LHCN-M2 (cell line): ENCODE measurements at regions not wholly inside any gene's neighbourhood (a gene's known extent, or its start where the extent isn't known, plus 50 kb on each side); places are given as distances from the start of the nearest gene placed in this dataset.

Experiments
- DNase-seq: peaks from one replicate; pipeline ENCODE4 v3.0.0-alpha.2; 2012; ENCODE audit warnings: low read depth

DNA sequence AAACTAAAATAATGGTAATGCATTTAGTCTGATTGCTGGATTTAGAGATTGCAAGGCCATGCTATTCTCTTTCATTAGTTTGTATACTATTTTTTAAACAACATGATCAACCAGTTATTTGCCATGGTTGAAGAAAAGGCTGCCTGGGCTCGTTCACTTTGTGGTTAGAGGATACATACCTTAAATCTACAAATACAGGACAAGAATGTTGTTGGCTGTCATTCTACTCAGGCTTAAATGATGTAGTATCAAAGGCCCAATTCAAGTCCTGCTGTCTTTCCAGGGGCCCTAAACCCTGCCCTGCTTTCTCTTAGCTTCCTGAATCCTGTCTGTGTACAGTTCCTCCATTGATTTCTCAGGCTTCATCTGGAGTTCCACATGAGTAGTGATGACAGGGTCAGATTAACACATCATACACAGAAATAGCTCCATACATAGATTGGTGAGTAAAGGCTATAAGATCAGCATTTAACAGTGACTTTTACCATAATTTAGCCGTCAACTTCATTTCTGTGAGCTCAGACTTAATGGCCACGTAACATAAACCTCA, 114.9 kb upstream of the GPRIN3 start:
- DNase-seq = no peak

DNA sequence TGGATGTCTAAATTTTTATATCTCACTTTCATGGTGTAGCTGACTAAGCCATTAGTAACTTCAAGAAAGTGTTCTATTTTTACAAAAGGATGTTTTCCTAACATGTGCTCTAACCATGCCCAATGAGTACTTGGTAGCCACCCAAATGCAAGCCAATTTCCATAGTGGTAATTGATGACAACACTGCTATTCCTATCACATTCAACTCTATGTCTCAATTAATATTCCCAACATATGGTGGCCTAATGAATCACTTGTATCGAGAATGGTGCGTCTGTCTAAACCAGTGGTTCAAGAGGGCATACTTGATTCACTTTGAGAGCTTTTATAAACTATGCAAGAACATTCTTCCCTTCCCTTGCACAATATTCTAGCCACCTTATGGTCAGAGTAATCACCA, 112.9 kb upstream of the GPRIN3 start:
- DNase-seq = peak; percentile 53

DNA sequence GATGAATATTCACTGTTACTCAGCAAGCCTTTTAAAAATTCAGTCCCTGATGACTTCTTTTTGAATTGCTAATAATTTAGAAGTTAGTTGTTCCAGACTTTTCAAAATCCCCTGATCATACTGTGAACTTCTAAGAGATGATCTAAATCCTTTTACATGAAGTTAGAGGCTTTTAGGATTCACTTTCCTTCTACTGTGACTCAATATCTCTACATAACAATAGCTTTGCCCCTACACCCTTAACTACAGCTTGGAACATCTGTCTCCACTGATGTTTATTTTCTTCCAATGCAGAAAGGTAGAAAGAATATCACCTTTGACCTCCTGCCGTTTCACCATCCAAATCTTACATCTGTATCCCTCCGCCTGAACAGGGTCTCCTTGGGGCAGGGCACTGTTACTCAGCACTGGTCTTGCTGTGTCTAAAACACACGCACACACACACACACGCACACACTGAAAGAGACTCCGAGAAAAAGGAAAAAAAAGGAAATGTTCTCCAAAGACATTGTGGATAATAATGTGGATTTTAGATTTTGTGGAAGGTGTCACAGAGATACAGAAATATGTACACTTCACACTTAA, 111.6 kb upstream of the GPRIN3 start:
- no peak for DNase-seq

DNA sequence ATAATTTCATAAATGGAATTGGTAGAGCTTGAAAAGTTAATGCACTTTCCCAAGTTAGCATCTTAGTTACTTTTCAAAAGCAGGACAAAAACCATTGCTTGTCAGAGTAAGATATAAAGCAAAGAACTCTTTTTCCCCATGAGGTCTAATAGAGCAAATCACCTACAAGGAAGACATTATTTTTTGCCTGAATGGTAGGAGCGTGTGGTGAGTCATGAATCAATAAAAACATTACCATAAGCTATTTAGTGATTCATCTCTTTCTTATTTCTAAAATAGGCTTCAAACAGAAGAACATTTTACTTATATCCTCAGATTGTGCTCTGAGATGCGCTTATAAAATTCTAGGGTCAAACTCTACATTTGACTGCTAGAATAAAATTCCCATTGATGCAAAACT, 109.4 kb upstream of the GPRIN3 start:
- no peak for DNase-seq

DNA sequence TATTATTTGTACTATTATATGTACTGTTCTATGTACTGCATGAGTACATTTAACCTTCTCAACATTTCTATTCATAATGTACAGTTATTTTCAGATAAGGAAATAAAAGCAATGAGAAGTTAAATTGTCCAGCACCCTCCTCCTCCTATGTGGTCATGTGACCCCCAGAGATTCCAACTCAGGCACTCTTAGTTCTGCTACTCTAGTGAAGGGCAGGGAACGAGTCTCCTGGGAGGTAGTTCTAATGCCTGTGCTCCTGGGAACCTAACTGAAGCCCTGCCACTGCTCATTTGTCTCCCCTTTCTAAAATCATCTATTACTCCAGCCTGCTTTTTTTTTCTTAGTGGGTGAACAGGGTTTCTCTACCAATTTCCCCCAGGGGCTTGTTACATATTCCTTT, 105.9 kb upstream of the GPRIN3 start:
- no peak for DNase-seq

DNA sequence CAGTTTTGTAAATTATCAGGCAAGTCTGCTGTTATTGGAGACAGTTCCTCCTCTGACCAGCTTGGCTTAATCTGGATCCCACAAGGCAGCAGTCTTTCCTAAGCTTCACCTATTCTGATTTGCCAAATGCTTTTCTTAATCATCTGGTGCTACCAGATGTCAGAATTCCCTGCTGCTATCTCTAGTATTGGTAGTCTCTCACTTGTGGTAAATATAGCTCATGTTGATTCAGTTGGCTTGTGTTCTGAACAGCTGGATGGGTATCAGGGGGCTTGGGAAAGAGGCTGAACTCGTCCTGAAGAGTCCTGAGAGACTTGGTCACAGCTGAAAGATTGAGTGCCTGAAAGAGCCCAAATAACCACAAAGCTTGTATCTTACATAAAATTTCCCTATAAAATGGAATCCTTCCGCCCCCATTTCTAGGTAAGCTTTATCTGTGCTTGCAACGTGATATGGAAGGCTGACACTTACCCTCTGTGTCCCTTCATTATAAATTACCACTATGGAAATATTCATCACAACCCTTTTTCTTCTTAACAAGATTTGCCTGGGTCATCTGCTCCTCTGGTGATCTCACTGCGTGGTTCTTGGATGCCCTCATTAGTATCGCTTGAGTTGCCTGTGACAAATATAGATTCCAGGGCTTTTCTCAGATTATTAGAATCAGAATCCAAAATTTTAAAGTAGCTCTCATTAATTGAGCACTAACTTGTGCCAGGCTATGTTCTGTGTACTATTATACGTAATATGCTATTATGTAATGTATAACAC, 104.1 kb upstream of the GPRIN3 start:
- peak; percentile 97 for DNase-seq

DNA sequence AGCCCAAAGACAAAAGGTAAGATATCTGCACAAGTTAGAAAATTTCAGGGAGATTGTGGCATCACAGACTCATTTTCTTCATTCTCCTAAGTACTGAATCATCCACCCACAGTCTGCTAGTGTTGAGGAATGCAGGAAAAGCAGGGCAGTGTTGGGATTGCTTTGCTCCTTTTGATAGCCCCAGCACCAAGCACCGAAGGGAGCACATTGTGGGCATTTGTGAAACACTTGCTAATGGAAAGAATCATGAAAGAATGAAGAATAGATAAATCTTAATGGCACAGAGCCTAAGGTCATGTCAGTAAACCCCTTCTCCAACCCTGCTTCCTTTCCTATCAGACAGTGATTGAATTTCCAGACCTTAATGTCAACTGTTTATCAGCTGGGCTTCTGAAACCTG, 103.1 kb upstream of the GPRIN3 start:
- peak; percentile 74 for DNase-seq

DNA sequence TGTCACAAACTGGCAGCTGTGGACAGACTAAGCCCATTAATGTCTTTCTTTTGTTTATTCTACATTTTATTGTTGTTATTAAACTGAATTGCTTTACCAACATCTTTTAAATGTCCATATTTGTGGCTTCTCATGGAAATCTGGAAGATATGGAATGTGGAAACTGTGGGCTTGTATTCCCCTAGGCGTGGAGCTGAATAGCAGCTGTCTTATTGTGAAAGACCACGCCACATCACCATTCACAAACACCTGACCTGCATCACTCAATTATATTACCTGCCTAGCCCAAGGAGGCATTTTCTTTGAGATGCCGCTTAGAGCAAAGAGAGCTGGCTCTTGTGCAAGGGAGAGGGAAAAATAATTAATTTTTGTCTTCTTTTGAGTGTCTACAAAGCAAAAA, 96.9 kb upstream of the GPRIN3 start:
- peak; percentile 85 for DNase-seq

DNA sequence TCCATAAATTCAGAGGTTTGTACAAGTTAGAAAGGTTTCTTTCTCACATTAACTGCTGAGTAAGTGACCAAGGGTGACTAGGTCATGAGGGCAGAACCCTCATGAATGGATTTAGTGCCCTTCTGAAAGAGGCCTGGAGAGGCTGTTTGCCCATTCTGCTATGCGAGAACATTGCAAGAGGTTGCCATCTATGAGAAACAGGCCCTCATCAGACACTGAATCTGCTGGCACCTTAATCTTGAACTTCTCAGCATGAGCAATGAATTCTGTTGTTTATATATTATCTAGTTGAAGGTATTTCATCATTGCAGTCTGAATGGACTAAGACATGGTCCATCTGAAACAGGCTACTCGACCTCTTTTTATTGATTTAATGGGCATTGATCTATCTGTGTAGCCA, 96.2 kb upstream of the GPRIN3 start:
- DNase-seq = peak; percentile 49

DNA sequence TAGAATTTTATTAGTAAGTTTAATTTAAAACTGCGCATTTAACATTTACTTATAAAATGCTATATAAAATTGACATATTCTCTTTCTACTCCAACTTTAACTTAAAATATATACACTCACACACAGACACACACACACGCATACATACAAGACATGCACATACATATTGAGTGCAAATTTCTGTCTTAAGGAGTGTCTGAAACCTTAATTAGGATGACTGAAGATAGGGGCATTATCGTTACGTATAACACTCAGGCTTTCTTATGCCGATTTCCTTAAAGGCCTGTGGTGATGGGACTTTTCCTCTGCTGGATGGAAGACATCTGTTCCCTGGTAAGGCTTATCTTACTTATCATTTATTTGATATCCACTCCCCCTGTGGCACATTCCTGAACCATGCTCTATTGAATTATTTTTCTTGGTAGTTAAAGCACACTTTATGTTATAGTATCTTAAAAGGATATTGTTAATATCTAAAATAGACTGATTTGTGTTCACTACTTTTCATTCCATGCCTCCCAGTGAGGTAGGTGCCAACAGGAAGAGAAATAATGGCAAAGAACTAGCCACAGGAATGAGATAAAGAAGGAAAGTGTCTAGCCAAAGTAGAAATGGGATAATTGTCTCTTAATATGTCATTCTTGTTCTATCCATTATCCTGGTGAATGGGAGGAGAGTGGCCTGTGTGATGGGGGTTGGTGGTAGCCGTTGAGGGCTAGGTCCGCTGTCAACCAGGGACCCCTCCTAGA, 92.9 kb upstream of the GPRIN3 start:
- DNase-seq = no peak

DNA sequence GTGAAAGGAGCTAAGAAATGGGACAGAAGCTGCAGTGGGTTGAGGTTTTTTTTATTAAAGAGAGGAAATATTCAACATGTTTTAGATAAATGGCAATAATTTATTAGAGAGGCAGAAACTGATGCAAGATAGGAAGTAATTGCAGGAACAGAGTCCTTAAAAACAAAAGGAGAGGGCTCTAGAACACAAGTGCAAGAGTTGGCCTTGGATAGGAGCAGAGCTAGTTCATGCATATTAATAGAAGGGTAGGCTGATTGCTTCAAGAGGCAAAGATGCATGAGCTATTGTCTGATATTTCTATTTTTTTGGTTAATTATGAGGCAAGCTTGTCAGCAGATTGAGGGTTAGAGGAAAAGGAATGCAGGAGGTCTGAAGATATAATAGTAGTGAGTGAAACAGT, 91.0 kb upstream of the GPRIN3 start:
- DNase-seq = no peak

DNA sequence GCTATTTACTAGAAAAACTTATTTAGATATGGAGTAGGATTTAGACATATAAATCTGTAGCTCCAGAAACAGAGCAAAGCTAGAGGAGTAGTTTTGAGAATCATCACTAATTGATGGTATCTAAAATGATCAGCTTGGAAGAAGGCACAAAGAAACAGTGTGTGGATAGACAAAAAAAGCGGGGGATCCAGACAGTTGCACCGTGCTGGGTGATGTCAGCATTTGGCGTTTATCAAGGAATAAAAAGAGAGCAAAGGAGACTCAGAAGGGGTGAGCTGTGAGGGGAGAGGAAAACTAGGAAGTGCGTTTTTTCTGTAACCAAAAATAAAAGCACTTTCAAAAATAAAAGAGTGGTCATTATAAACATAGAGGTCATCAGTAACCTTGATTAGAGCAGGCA, 90.5 kb upstream of the GPRIN3 start:
- no peak for DNase-seq

DNA sequence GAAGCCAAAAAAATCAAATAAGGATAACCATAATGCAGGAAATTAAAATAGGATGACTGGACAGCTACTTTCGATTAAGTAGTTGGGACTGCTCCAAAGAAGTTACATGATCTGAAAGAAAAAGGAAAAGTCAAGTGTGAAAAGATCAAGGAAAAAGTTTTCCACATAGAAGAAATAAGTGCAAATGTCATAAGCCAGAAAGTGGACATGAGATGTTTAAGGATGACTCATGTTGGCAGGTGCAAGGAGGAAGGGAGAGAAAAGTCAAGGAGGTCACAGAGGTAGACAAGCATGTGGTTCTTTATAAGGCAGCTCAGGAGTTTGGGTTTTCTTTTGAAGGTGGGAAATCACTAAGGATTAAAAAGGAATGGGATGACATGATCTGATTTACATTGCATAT, 89.8 kb upstream of the GPRIN3 start:
- DNase-seq = no peak

DNA sequence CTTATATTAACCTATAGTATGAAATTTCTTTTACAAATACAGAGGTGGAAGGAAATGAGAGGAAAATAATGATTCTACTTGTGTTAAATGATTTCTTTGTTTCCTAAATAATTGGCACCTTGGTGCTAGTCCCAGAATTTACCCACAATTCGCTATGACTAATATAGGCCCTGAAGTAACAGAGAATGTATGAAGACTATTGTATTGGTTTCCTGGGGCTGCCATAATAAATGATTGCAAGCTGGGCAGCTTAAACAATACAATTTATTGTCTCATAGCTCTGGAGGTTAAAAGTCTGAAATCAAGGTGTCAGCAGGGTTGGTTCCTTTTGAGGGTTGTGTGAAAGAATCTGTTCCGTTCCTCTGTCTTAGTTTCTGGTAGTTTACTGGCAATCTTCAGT, 74.8 kb upstream of the GPRIN3 start:
- DNase-seq = no peak

DNA sequence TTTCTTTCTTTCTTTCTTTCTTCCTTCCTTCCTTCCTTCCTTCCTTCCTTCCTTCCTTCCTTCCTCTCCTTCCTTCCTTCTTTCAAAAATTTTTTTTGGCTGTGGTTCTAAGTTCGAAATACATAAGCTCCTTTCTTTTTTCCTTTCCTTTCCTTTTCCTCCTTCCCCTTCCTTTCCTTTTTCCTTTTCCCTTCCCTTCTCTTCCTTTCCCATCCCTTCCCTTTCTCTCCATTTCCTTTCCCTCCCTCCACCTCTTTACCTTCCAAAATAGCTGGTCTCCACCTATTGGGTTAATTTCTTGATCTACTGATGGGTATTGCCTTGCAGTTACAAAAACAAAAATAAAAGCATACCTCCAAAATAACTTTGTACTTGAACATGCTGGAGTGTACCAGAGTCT, 73.4 kb upstream of the GPRIN3 start:
- DNase-seq = no peak

DNA sequence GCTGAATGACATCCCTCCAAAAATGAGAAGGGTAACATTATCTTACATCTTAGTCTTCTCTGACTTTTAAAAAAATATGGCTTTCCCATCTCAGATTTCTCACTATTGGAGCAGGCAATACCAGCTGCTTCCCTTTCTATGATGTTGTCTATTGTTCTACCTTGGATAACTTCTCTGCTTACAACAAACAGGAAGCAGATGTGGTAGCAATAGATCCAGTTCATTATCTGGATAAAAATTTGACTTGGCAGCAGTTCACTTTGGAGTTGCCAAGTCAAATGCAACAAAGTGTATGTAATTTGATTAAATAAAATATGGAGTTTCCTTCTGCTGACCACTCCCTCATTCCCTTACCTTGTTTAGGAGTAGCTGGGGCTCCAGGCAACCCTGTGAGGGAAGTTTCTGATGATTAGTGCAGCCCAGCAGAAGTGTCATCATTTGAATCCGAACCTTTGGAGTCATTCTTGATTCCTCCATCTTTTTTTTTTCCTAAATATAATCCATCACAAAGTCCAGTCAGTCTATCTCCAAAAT, 72.0 kb upstream of the GPRIN3 start:
- no peak for DNase-seq

DNA sequence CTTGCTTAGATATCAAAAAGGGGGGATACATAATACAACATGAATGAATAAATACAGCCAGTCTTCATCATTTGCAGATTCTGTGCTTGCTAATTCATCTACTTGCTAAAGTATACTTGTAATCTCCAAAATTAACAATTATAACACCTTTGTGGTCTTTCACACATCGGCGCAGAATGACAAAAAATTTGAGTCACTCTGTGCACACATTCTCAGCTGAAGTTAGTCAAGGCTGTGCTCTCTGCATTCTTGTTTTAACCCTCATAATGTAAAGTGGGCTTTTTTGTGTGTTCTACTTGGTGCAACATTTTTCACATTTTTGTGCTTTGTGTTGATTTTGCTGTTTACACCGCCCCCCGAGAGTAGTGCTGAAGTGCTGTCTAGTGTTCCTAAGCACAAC, 65.8 kb upstream of the GPRIN3 start:
- no peak for DNase-seq

DNA sequence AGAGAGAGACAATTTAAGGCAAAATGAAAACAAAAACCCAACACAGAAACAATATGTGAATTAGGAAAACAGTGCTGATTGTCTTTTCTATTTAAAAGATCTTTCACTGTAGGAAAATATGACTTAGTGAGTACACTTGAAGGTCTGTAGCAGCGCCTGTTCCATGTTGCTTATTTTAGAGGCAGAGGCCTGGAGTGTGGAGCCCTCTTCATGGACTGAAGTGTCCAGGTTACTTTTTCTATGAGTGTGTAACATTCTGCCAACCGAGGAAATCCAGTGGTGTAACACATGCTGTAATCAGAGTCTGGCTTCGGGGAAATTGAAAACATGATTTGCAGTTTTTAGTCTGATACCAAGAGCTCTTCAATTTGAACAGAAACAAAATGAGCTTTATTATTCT, 64.0 kb upstream of the GPRIN3 start:
- no peak for DNase-seq

DNA sequence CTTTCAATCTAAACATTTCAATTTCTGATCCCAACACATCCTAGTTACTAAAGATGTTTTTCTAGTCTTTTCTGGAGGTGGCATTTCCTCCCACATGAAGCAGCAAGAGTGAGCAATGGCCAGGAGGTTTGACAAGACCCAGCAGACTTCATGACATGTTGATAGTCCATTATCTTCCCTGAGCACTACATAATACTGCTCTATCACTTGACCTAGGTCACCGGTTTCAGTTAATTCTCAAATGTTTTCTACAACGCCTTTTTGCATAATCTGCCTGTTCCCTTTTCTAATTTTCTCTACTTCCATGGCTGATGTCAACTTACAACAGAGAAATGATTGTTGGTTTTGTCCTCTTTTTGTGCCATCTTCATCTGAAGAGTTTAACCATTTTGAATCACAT, 62.0 kb upstream of the GPRIN3 start:
- DNase-seq = no peak

DNA sequence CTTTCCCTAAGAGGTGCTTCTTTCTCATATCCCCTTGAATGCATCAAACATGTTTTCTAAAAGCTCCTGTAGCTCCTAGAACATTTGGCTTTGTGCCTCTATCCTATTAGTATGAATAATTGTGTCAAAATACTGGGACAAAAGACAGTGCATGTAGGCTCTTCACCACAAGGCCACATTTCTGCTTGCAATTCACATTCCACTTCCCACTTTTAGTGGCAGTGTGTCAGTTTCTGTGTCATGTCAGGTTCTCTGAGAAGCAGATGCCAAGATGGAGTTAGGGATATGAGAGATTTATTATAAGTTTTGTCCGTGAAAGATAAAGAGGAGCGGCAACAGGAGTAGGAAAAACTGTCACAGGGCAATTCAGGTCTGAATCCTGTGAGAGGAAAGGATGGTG, 61.3 kb upstream of the GPRIN3 start:
- DNase-seq = no peak

DNA sequence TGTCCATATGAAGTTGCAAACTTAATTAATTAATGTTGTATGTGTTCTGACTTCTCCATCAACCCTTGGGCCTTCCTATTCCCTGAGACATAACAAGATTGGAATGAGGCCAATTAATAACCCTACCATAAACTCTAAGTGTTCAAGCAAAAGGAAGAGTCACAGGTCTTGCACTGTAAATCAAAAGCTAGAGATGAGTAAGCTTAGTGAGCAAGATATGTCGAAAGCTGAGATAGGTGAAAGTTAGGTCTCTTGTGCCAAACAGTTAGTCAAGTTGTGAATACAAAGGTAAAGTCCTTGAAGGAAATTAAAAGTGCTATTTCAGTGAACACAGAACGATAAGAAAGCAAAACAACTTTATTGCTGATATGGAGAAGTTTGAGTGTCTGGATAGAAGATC, 58.2 kb upstream of the GPRIN3 start:
- DNase-seq = no peak

DNA sequence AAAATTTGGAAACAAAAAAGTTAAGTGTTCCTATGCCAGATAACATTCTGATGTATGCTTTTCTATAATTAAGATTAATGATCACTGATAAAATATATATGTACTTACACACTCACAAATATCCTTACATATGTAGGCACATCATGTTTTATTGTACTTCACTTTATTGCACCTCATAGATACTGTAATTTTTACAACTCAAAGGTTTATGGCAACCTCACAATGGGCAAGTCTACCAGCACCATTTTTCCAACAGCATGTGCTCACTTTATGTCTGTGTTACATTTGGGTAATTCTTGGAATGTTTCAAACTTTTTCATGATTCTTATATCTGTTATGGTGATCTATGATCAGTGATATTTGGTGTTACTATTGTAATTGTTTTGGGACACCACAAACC, 57.8 kb upstream of the GPRIN3 start:
- DNase-seq = no peak
